PC-3 (cell line): ENCODE measurements at regions not wholly inside any gene's neighbourhood (a gene's known extent, or its start where the extent isn't known, plus 50 kb on each side); places are given as distances from the start of the nearest gene placed in this dataset.

ENCODE experiments used
- ATAC-seq: fragments of 200-7000 bp; cut with Tn5 transposase; 2 replicates; pipeline ENCODE4 v1.9.1; 2020; ENCODE audit warnings: mild to moderate bottlenecking, moderate library complexity
- BruUV-seq: library from RNA; stranded (reverse); fragments of 400-500 nt; replicated peaks from 2 replicates; lab custom pipeline; 2021; lab: Mats Ljungman, UMichigan
- CTCF ChIA-PET: fragments of 300-600 bp; sonication (Branson Sonifier 250); formaldehyde crosslinking; loops from one replicate; lab custom pipeline; 2022; ENCODE audit warnings: antibody characterized with exemption; lab: Charles Lee
- POLR2A ChIA-PET: fragments of 300-600 bp; sonication (Branson Sonifier 250); formaldehyde crosslinking; loops from one replicate; lab custom pipeline; 2022; ENCODE audit warnings: antibody characterized with exemption; ENCODE audit not compliant: unreplicated experiment; lab: Charles Lee
- DNase-seq: peaks from one replicate; pipeline ENCODE4 v3.0.0-alpha.2; 2015
- H2AFZ ChIP-seq: fragments of 300-600 bp; sonication (generic); 2 replicates; pipeline ENCODE4 v1.6.0; 2016; ENCODE audit warnings: antibody characterized with exemption, low read length
- H3F3A ChIP-seq: fragments of 300-600 bp; sonication (generic); one replicate; pipeline ENCODE4 v1.6.0; 2017; ENCODE audit warnings: antibody characterized with exemption, low read length, control low read depth, mild to moderate bottlenecking; ENCODE audit not compliant: unreplicated experiment
- H3K27ac ChIP-seq: fragments of 300-600 bp; sonication (generic); 2 replicates; pipeline ENCODE4 v1.5.1; 2016; ENCODE audit warnings: mild to moderate bottlenecking, low read length
- H3K27me3 ChIP-seq: fragments of 300-600 bp; sonication (generic); 2 replicates; pipeline ENCODE4 v1.6.1; 2016; ENCODE audit warnings: low read length, mixed read lengths
- H3K36me3 ChIP-seq: fragments of 300-600 bp; sonication (generic); 2 replicates; pipeline ENCODE4 v1.6.1; 2016; ENCODE audit warnings: low read depth, mixed run types, low read length, mixed read lengths
- H3K4me1 ChIP-seq: fragments of 300-600 bp; sonication (generic); 2 replicates; pipeline ENCODE4 v1.5.1; 2016; ENCODE audit warnings: low read length; ENCODE audit not compliant: insufficient read depth
- H3K4me2 ChIP-seq: fragments of 300-600 bp; sonication (generic); 2 replicates; pipeline ENCODE4 v1.6.0; 2016; ENCODE audit warnings: low read length
- H3K4me3 ChIP-seq: fragments of 300-600 bp; sonication (generic); 2 replicates; pipeline ENCODE4 v1.5.1; 2016; ENCODE audit warnings: mild to moderate bottlenecking, low read length, mixed read lengths
- H3K79me2 ChIP-seq: fragments of 300-600 bp; sonication (generic); 2 replicates; pipeline ENCODE4 v1.6.1; 2017; ENCODE audit warnings: low read length, mixed read lengths
- H3K9ac ChIP-seq: fragments of 300-600 bp; sonication (generic); 2 replicates; pipeline ENCODE4 v1.6.0; 2016; ENCODE audit warnings: mild to moderate bottlenecking, low read length
- H3K9me2 ChIP-seq: fragments of 300-600 bp; sonication (generic); replicated peaks from 2 replicates; pipeline ENCODE4 v1.6.1; 2016; ENCODE audit warnings: mixed run types, low read length, mixed read lengths
- H3K9me3 ChIP-seq: fragments of 300-600 bp; sonication (generic); 2 replicates; pipeline ENCODE4 v1.6.1; 2016; ENCODE audit warnings: low read length, mixed read lengths
- H4K20me1 ChIP-seq: fragments of 300-600 bp; sonication (generic); 2 replicates; pipeline ENCODE4 v1.6.1; 2016; ENCODE audit warnings: low read length, mixed read lengths
- CTCF ChIP-seq: fragments of 300-600 bp; sonication (generic); conservative IDR thresholded peaks from 2 replicates; pipeline ENCODE4 v1.5.1; 2017; ENCODE audit warnings: antibody characterized with exemption, low read depth, mild to moderate bottlenecking, low read length
- EZH2 ChIP-seq: fragments of 300-600 bp; sonication (generic); IDR thresholded peaks from one replicate; pipeline ENCODE4 v1.6.1; 2017; ENCODE audit warnings: antibody characterized with exemption, mild to moderate bottlenecking, low read length; ENCODE audit not compliant: unreplicated experiment
- EZH2phosphoT487 ChIP-seq: fragments of 300-600 bp; sonication (generic); IDR thresholded peaks from 2 replicates; pipeline ENCODE4 v1.6.1; 2018; ENCODE audit warnings: mild to moderate bottlenecking, antibody characterized with exemption, low read length, borderline replicate concordance
- intact Hi-C: fragments of 100-400 bp; cut with micrococcal nuclease; formaldehyde crosslinking; loops from 2 replicates; pipeline ENCODE4 v1.9.0; 2023

DNA sequence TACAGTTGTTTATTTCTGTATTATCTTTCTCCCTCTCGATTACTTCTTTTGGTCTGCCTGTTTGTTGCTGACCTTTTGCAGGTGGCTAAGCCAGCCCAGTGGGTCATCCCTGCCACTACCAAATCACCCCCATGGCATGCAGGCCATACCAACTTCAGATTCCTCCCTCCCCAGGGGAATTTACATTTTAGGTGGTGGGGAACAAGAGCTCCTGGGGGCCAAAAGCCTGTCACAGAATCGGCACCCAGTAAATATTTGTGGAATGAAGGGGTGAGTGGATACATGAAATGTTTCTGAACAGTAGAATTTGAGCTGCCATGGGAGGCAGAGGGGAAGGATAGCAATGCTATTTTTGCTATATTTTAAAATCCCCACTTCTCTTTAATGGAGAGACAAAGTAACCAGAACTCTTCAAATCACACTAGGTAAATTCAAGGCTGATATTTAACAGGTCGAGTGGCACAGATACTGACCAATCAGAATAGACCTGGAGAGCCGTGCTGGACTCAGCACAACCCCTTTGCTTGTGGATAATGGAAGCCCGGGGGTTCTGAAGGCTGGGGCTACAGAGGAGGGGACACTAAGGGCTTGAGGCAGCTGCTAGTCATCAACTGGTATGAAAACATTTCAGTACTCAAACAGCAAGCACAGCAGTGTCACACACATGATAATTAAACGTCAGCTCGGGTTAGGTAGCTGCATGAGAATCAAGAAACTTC, 54.3 kb upstream of the SMAD3 start:
- H3K9me2 ChIP-seq, result no peaks in the 10 kb centered on the region
- H3K4me2 ChIP-seq, result no peak overlapping the region
- POLR2A ChIA-PET, result no interaction called here
- H3K27ac ChIP-seq, result no peak overlapping the region
- H4K20me1 ChIP-seq, result no peaks in the 10 kb centered on the region
- H3K4me1 ChIP-seq, result no peaks in the 10 kb centered on the region
- H3K4me3 ChIP-seq, result no peak overlapping the region
- CTCF ChIA-PET, result no interaction called here
- TF ChIP-seq EZH2phosphoT487 (no peak), EZH2 (no peak), CTCF (no peak)
- H3F3A ChIP-seq, result no peaks in the 10 kb centered on the region
- H3K79me2 ChIP-seq, result no peaks in the 10 kb centered on the region
- no peak overlapping the region for H3K9ac ChIP-seq
- H3K27me3 ChIP-seq, result no peaks in the 10 kb centered on the region
- H3K9me3 ChIP-seq, result no peaks in the 10 kb centered on the region
- no TSS peak for BruUV-seq
- intact Hi-C loops, result no loop called here
- DNase-seq, result no peak
- ATAC-seq, result no peak
- H2AFZ ChIP-seq, result no peak overlapping the region
- no peaks in the 10 kb centered on the region for H3K36me3 ChIP-seq

- H3K4me1 ChIP-seq, result no peaks in the 10 kb centered on the region
- TF ChIP-seq EZH2phosphoT487, result no peak
- no peak for TF ChIP-seq CTCF
- TF ChIP-seq EZH2, result no peak
- no peak overlapping the region for H3K27ac ChIP-seq
- CTCF ChIA-PET, result no interaction called here
- no peak for ATAC-seq
- no peaks in the 10 kb centered on the region for H3K36me3 ChIP-seq
- H3K27me3 ChIP-seq, result no peaks in the 10 kb centered on the region
- intact Hi-C loops, result no loop called here
- no peak overlapping the region for H3K4me2 ChIP-seq
- no peak overlapping the region for H2AFZ ChIP-seq
- DNase-seq, result no peak
- no TSS peak for BruUV-seq
- no peak overlapping the region for H3K9ac ChIP-seq
- H3K79me2 ChIP-seq, result no peaks in the 10 kb centered on the region
- POLR2A ChIA-PET, result no interaction called here
- H4K20me1 ChIP-seq, result no peaks in the 10 kb centered on the region
- H3K9me2 ChIP-seq, result no peaks in the 10 kb centered on the region
- no peaks in the 10 kb centered on the region for H3F3A ChIP-seq
- no peaks in the 10 kb centered on the region for H3K9me3 ChIP-seq
- no peak overlapping the region for H3K4me3 ChIP-seq
Observed at GRCh38 chr15:67011617-67012005, 53.8 kb upstream of the SMAD3 start.

DNA sequence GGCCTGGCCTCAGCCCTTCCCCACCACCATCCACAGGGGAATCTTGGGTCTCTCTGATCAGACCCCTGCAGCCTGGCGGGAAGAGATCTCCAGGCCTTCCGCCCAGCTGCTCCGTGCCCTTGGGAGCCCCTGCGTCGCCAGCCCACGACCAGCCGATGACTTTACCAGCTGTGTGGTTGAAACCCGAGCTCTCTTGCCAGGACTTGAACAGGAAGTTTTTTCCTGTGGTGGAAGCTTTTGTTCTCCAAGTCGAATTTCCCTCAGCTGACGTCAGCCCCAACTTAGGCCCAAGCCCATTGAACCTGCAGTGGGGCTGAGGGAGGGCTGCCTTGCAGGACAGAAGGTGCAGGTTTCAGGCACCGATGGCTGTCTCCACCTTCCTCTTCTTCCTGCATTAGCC, 51.7 kb upstream of the SMAD3 start:
- Histone ChIP-seq H3F3A (no peaks in the 10 kb centered on the region), H3K4me1 (no peaks in the 10 kb centered on the region), H3K36me3 (no peaks in the 10 kb centered on the region), H3K27me3 (no peaks in the 10 kb centered on the region), H3K4me3 (no peak overlapping the region), H4K20me1 (no peaks in the 10 kb centered on the region), H3K9me2 (no peaks in the 10 kb centered on the region), H3K79me2 (no peaks in the 10 kb centered on the region), H3K4me2 (no peak overlapping the region), H2AFZ (no peak overlapping the region), H3K9ac (no peak overlapping the region), H3K27ac (no peak overlapping the region), H3K9me3 (no peaks in the 10 kb centered on the region)
- intact Hi-C loops, result no loop called here
- DNase-seq, result no peak
- POLR2A ChIA-PET, result no interaction called here
- ATAC-seq, result no peak
- BruUV-seq, result no TSS peak
- CTCF ChIA-PET, result no interaction called here
- TF ChIP-seq EZH2 (no peak), EZH2phosphoT487 (no peak), CTCF (no peak)
